ENCODE measurements at regions not wholly inside any gene's neighbourhood (a gene's known extent, or its start where the extent isn't known, plus 50 kb on each side); places are given as distances from the start of the nearest gene placed in this dataset.

DNA sequence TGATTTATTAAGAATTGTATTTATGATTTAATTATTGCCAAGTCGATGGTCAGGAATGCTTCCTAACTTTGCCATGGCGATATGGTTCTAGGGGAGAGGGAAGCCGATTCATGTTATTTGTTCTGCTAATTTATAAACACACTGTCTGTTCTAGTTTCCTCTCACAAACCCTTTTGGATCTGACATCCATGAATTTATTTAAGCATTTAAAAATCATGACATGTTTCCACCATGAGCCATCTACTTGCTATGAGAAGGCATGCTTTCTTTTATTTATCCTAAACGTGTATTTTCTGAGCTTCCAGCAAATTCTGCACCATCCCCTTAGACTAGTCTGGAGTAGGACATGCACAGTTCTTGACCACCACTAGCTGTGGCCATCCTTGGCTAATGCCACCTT lies 136.6 kb upstream of the STC2 start:
- Histone ChIP-seq H2BK12ac (ENCODE audit: low read depth, low read length) (no peak overlapping the region), H3K56ac (replicated peaks; ENCODE audit: insufficient read length, low read depth, low read length) (no peak overlapping the region), H3K23ac (ENCODE audit: insufficient read length) (no peak overlapping the region), H3K4me2 (ENCODE audit: insufficient read depth in 1 of 2, low read depth in 2 of 2, low read length in 2 of 2) (no peak overlapping the region), H3K9me3 (ENCODE audit: insufficient read depth in 2 of 2, low read depth in 1 of 2, low read length in 1 of 2) (peaks cover 11 to 20% of the 10 kb centered on the region in 2 experiments), H3K79me1 (ENCODE audit: low read depth, low read length) (no peaks in the 10 kb centered on the region), H2AK5ac (ENCODE audit: low read depth, low read length) (no peak overlapping the region), H3K23me2 (ENCODE audit: low read depth, low read length) (no peaks in the 10 kb centered on the region), H3K4ac (replicated peaks; ENCODE audit: insufficient read length, low read depth, low read length) (no peak overlapping the region), H2BK15ac (ENCODE audit: low read length) (no peak overlapping the region), H2AFZ (ENCODE audit: low read length) (no peak overlapping the region), H3K36me3 (ENCODE audit: control insufficient read depth in 2 of 4, insufficient read depth in 4 of 4, low read length in 3 of 4) (no peaks in the 10 kb centered on the region), H3K27me3 (replicated peaks in 1 of 4; ENCODE audit: control insufficient read depth in 3 of 4, extremely low read depth in 1 of 4, insufficient read depth in 3 of 4, low read length in 3 of 4) (no peaks in the 10 kb centered on the region), H3K14ac (ENCODE audit: insufficient read length) (no peak overlapping the region), H4K20me1 (replicated peaks in 1 of 2; ENCODE audit: control insufficient read depth in 1 of 2, insufficient read depth in 2 of 2, low read length in 2 of 2) (no peaks in the 10 kb centered on the region), H3K79me2 (ENCODE audit: control insufficient read depth in 1 of 2, insufficient read depth in 2 of 2, low read length in 2 of 2) (no peaks in the 10 kb centered on the region), H2BK20ac (ENCODE audit: low read length) (no peak overlapping the region), H2BK120ac (replicated peaks; ENCODE audit: low read depth, low read length) (no peak overlapping the region), H3K27ac (ENCODE audit: low read depth, low read length) (no peak overlapping the region), H2BK5ac (ENCODE audit: low read depth, low read length) (no peak overlapping the region), H3K4me3 (ENCODE audit: extremely low read depth in 1 of 4, insufficient read depth in 2 of 4, low read depth in 3 of 4, low read length in 4 of 4) (no peak overlapping the region), H3K4me1 (replicated peaks in 1 of 4; ENCODE audit: control insufficient read depth in 3 of 4, insufficient read depth in 4 of 4, low read length in 3 of 4) (no peaks in the 10 kb centered on the region), H4K8ac (ENCODE audit: extremely low read depth, insufficient read depth, low read length) (no peak overlapping the region), H4K5ac (ENCODE audit: insufficient read length, low read depth, low read length) (no peak overlapping the region), H4K91ac (replicated peaks; ENCODE audit: insufficient read length, low read length) (no peak overlapping the region), H3K18ac (ENCODE audit: extremely low read depth, low read length) (no peak overlapping the region), H3K9ac (replicated peaks in 1 of 4; ENCODE audit: extremely low read depth in 1 of 4, low read depth in 3 of 4, low read length in 3 of 4) (no peak overlapping the region)
- 95% methylated on average over 4 of the region's 4 CpGs; no CpG with 5 or more reads in 1 of the 2 experiments for WGBS, 2 experiments (ENCODE audit: extremely low coverage in 1 of 2, insufficient coverage in 1 of 2, insufficient read length in 1 of 2, insufficient replicate concordance in 2 of 2, low coverage in 1 of 2, low lambda C conversion rate in 2 of 2, missing lambda C conversion rate in 1 of 2)
- ChIA-PET POLR2A (ENCODE audit: partially characterized antibody) (no interaction called here), CTCF (ENCODE audit: partially characterized antibody) (interaction anchor here (3.1 kb wide), 1 partner anchor 14 kb away, joined by 15 read pairs; no protein-coding TSS in a partner anchor)
- FAIRE-seq (no peak), DNase-seq (ENCODE audit: low read depth in 1 of 2, low spot score in 2 of 2) (no peak)
- TF ChIP-seq GTF2F1 (IDR thresholded peaks at IDR 0.05; ENCODE audit: borderline replicate concordance, low read depth, low read length) (no peak), PHF8 (conservative IDR thresholded peaks at IDR 0.05; ENCODE audit: low read depth, low read length) (no peak), HDAC6 (IDR thresholded peaks at IDR 0.05; ENCODE audit: low read depth, low read length) (no peak), SUZ12 (IDR thresholded peaks at IDR 0.05; ENCODE audit: low read length) (no peak)

All from H1 (cell line).